ENCODE measurements at regions not wholly inside any gene's neighbourhood (a gene's known extent, or its start where the extent isn't known, plus 50 kb on each side); places are given as distances from the start of the nearest gene placed in this dataset.

- no peaks in the 10 kb centered on the region; the same call in 1 of the 2 replicates for H4K20me1 ChIP-seq (replicated peaks; ENCODE audit: control insufficient read depth, insufficient read depth, low read length)
- H3K9me3 ChIP-seq (replicated peaks; ENCODE audit: control insufficient read depth, insufficient read depth, low read depth, low read length), result no peaks in the 10 kb centered on the region
- in situ Hi-C loops (cut with MboI) (loop anchor here (10.0 kb wide), 1 partner anchor 229 kb away; no protein-coding TSS in a partner anchor), intact Hi-C loops (cut with micrococcal nuclease) (loop anchor here (5.0 kb wide), 1 partner anchor 552 kb away; no protein-coding TSS in a partner anchor)
- H3K9me1 ChIP-seq (ENCODE audit: control insufficient read depth, insufficient read depth, low read length), result no peaks in the 10 kb centered on the region
- H3K36me3 ChIP-seq (ENCODE audit: control insufficient read depth, insufficient read depth, low read length), result no peaks in the 10 kb centered on the region
- CTCF ChIA-PET (ENCODE audit: low intra/inter-chr PET ratio), result interaction anchor here (0.6 to 1.2 kb wide), 2 partner anchors 11 to 251 kb away, joined by 3 read pairs; no protein-coding TSS in a partner anchor
- FAIRE-seq (peak; percentile 96), DNase-seq (ENCODE audit: extremely low read depth in 1 of 4, low spot score in 3 of 4) (peak; percentile 88 to 90 (median 90)), ATAC-seq (peak; percentile 98)
- peak overlapping the region; percentile 17; the same call in 1 of the 2 replicates for H3K4me2 ChIP-seq (ENCODE audit: insufficient read depth, low read length)
- WGBS (ENCODE audit: insufficient coverage, low coverage, missing lambda C conversion rate), result 3% methylated on average over 15 of the region's 15 CpGs
- H3K4me3 ChIP-seq, result no peak overlapping the region
- H3K27me3 ChIP-seq (ENCODE audit: control insufficient read depth in 2 of 2, insufficient read depth in 2 of 2, low read length in 2 of 2), result no peaks in the 10 kb centered on the region
- no peaks in the 10 kb centered on the region for H3K79me2 ChIP-seq (ENCODE audit: control insufficient read depth, insufficient read depth, low read length)
- no peaks in the 10 kb centered on the region for H3K4me1 ChIP-seq (replicated peaks in 1 of 2; ENCODE audit: control insufficient read depth in 2 of 2, insufficient read depth in 2 of 2, low read length in 2 of 2)
- no peak overlapping the region for H3K27ac ChIP-seq (ENCODE audit: extremely low read depth, low read depth, low read length)
- H2AFZ ChIP-seq (ENCODE audit: low read depth, low read length), result no peak overlapping the region
- no peak overlapping the region for H3K9ac ChIP-seq (ENCODE audit: insufficient read depth in 1 of 2, low read depth in 2 of 2, low read length in 2 of 2)
- no TSS peak for BruUV-seq (replicated peaks)
- POLR2A ChIA-PET, result interaction anchor here (1.2 kb wide), 1 partner anchor 702 kb away, joined by 3 read pairs; no protein-coding TSS in a partner anchor
- TF ChIP-seq ZNF668 (CRISPR knock-in tag; IDR thresholded peaks at IDR 0.05), result no peak
- TF ChIP-seq ETV6 (IDR thresholded peaks at IDR 0.05; ENCODE audit: borderline replicate concordance in 1 of 2, low read depth in 2 of 2, low read length in 1 of 2), result no peak
- no peak for TF ChIP-seq ETV6 (CRISPR knock-in tag; IDR thresholded peaks at IDR 0.05; ENCODE audit: borderline replicate concordance)
- no peak for TF ChIP-seq ILF3 (IDR thresholded peaks at IDR 0.05; ENCODE audit: borderline replicate concordance)
- no peak for TF ChIP-seq SIX5 (IDR thresholded peaks at IDR 0.05; ENCODE audit: borderline replicate concordance in 1 of 2, insufficient read depth in 1 of 2, low read depth in 1 of 2, low read length in 2 of 2)
- no peak for TF ChIP-seq LEF1 (IDR thresholded peaks at IDR 0.05)
- no peak for TF ChIP-seq ZNF280B (CRISPR knock-in tag; IDR thresholded peaks at IDR 0.05)
- peak; percentile 27 for TF ChIP-seq MEIS2 (IDR thresholded peaks at IDR 0.05; ENCODE audit: partially characterized antibody)
- TF ChIP-seq BHLHE40 (IDR thresholded peaks at IDR 0.05; ENCODE audit: low read length), result no peak
- TF ChIP-seq ZNF584 (CRISPR knock-in tag; IDR thresholded peaks at IDR 0.05; ENCODE audit: low read depth), result no peak
- TF ChIP-seq ZNF740 (CRISPR knock-in tag; IDR thresholded peaks at IDR 0.05), result no peak
- TF ChIP-seq ZNF740 (tag; IDR thresholded peaks at IDR 0.05), result no peak
- no peak for TF ChIP-seq ZC3H4 (CRISPR knock-in tag; IDR thresholded peaks at IDR 0.05; ENCODE audit: borderline replicate concordance)
- no peak for TF ChIP-seq PBX2 (CRISPR knock-in tag; IDR thresholded peaks at IDR 0.05; ENCODE audit: low read depth)
- no peak for TF ChIP-seq PBX2 (tag; conservative IDR thresholded peaks at IDR 0.05; ENCODE audit: low read depth)
- TF ChIP-seq NCOA2 (IDR thresholded peaks at IDR 0.05; ENCODE audit: partially characterized antibody in 2 of 2), result no peak
- TF ChIP-seq C11orf30 (IDR thresholded peaks at IDR 0.05; ENCODE audit: low read depth), result no peak
Measured at GRCh38 chr6:104525677-104526322, 333.9 kb downstream of the HACE1 start.
